ENCODE measurements at regions not wholly inside any gene's neighbourhood (a gene's known extent, or its start where the extent isn't known, plus 50 kb on each side); places are given as distances from the start of the nearest gene placed in this dataset.
"Not testable (repeated sequence)": the region's sequence is repeated elsewhere in the genome, so short reads cannot be mapped to it uniquely, and the experiment has no call there.

DNA sequence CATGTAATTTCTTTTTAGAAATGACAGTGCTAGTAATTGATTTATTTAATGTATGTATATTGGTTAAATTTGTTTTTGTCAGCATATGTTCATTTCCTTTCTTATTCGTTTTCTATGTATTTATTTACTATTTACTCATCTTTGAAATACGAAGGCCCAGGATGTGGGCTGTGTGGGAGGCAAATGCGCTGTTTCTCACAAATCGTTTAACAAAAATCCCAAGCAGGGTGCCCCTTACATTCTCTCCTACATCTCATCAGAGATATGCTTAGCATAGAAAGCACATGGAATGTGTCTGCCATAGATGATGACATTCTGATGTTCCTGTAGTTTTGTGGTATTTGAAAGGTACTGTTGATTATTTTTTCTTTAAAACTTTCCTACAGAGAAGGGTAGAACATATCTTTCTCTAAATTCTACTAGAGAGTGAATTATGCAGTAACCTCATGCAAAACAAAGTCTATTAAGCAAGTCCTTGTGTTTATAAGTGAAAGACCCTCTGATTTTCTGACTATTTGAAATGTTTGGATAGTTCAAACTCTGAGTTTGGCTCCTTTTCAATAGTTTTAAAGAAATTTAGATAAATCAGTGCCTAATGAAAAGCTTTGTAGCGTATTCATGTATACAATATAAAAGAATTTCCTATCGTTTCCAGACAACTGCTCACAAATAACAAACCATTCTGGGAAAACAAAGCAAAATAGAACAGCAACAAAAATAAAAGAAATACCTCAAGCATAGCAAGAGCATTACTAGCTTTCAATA lies 111.1 kb upstream of the VGLL3 start:
- no peak for DNase-seq

DNA sequence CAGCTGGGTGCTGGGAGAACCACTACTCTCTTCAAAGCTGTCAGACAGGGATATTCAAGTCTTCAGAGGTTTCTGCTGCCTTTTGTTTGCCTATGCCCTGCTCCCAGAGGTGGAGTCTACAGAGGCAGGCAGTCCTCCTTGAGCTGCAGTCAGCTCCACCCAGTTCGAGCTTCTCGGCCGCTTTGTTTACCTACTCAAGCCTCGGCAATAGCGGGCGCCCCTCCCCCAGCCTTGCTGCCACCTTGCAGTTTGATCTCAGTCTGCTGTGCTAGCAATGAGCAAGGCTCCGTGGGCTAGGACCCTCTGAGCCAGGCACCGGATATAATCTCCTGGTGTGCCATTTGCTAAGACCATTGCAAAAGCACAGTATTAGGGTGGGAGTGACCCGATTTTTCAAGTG lies 106.8 kb upstream of the VGLL3 start:
- DNase-seq = not testable (repeated sequence)

DNA sequence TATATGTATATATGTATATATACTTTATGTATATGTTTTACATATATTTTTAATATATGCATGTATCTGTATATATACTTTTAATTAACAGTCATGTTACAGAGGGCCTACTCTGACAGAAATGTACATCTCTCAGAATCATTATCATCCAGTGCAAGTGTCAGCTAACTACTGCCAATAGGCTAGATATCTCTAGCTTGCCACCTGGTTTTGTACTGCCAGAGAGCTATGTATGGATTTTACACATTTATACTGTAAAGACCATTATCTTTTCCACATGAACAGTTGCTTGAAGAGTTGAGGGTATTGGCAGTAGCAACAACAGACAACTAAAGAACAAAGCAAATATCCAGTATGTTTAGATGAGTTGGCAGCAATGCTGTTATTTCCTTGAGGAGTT lies 99.7 kb upstream of the VGLL3 start:
- DNase-seq = no peak

DNA sequence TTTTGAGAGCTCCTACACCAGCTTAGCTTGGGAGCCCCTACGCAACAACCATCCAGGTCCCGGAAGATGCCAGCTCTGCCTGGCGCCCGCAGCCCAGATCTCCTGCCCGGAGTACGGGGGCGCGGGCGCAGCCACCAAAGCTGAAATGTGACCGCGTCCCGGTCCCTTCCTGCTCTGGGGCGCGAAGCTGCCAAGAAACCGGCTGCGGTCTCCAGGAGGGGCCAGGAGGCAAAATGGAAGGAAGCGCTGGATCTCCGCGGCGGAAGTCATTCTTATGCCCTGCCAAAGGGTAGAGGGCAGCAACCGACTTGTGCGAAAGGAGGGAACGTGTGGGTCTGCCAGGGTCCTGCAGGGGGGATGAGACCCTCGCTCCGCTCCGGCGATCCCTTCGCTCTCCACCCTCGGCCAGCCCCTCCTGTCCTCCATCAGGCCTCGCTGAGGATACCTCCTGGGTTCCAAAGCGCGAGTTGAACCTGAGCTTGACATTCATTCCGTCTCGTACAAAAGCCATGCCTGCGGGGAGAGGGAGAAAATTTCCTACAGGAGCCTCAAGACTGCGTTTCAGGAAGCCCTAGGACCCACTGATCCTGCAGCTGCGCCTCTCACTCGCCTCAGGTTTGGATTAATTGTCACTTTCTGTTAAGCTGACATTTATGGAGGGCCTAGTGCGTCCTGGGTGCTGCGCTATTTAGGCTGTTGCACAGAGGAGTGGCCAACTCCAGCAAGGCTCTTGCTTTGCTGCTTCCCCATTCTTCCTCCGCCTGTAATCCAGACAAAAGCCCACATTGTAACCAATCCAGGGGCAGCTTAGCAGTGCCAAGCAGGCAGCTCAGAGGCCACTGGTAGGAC lies 98.3 kb upstream of the VGLL3 start:
- peak; percentile 6 for DNase-seq

DNA sequence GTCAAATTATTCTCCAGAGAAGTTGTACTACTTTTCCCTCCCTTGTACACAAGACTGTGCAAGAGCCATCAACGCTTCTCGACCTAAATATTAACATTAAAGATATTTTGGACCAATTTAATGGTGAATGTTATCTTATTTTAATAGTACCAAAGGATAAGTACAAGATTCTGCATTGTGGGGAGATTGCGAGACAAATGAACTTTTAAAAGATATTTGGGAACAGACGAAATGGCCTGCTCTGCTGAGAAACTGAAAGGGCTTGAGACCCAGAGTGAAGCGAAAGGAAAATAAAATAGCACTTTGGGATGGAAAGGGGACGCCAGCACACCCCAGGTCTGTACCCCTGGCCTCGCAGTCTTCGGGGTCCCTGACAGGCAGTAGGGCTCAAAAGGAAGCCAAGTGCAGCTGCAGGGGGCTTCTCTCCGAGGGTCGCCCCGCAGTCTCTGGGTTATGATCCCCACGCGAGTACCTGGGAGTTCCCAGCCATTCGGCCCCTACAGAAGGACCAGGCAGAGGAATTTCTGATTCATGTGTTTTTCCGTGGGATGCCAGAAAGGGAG lies 97.6 kb upstream of the VGLL3 start:
- no peak for DNase-seq

DNA sequence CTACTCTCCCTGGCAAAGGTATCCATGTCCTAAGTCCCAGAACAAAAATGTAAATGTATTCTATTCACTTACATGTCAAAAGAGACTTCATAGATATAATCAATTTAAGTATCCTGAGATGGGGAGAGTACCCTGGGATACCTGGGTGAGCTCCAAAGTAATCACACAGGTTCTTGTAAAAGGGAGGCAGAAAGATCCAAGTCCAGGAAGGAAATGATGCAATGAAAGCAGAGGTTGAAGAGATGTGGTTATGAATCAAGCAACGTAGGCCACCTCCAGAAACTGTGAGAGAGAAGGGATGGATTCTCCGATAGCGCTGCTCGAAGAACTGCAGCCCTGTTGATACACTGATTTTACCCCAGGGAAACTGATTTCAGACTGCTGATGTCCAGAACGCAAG lies 93.9 kb upstream of the VGLL3 start:
- no peak for DNase-seq

DNA sequence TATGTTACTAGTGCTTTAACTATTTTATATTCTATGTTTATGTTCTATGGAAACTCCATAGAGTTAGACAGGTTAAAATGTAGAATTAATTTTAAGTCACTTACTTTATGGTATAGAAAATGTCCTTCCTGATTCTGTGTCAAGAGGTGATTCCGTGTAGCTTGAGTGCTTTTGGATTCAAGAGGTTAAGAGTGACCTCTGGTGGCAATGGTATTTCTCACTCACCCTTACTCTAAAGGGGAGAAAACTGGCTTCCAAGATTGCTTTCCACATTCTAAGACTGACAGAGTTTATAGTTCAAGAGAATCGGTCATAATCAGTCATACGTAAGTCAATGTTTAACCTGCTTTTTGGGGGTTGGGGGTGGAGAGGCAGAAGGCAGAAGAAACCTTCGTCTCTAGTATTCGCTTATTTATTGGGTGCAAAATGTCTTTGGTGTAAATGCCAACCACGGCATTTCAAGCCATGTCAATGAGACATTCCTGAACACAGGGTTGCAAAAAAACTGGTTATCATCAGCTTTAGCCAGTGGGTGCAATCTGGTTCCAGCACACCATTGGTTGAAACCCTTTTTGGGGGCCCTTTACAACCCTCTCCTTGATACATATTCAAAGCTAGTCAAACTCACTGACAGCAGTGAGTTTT lies 92.0 kb upstream of the VGLL3 start:
- DNase-seq = no peak

DNA sequence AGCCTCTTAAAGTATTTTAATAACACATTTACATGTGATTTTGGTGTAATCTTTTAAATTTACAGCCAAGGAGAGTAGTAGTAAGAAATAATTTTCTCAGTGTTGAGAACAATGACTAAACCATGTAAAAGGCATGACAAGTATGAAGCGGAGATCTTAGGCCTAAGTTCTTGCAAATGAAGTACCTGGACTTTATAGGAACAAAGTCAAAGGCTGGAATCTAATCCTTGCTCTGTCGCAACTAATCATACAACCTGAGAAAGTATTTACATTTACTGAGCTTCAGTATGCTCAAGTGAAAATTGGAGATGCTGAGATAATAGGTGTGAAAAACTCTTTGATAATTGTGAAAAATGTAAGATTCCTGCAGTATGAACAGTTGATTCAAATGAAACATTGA lies 86.4 kb upstream of the VGLL3 start:
- no peak for DNase-seq

DNA sequence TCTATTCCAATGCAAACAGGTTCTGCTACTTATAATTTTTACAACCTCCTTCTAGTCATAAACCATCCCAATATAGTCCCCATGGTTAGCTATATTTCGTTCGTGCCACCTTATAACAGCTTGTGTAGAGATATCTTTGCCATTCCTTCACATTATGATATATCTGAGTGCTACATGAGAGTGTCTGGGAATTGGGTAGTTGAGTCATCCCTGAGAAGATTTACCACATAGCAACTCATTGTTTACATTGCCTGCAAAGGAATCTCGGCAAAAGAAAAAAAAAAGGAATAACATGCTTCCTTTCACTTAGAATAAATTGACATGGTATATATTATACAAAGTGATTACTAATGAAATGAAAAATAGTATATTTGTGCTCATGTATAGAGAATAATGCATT lies 86.0 kb upstream of the VGLL3 start:
- no peak for DNase-seq

DNA sequence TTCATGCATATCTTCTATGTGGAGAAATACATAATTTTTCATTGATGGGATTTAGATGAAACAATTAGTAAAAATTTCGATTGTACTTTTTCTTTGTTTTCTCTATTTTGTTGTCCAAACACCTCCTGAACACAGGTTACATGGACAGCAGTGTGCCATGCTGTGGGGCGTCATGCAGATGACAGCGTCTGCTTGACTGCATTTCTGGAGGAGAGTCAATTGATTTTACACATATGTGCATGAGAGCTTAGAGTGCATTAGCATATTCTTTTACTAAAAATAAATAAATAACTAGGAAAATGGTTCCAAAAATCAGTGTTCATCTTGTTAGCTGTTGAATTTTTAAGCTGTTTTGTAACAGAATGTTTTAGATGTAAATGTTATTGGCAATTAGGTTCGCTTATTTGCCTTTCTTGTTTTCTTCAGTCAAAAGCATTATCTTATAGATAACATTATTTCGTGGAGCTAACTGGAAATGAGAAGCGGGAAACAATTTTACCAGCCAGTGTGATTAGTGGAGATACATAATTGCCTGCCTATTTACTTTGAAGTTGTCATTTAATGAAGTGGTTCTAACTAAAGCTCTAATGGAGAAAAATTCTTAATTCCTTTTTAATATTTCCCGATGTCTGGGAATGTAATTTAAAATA lies 82.7 kb upstream of the VGLL3 start:
- DNase-seq = no peak

DNA sequence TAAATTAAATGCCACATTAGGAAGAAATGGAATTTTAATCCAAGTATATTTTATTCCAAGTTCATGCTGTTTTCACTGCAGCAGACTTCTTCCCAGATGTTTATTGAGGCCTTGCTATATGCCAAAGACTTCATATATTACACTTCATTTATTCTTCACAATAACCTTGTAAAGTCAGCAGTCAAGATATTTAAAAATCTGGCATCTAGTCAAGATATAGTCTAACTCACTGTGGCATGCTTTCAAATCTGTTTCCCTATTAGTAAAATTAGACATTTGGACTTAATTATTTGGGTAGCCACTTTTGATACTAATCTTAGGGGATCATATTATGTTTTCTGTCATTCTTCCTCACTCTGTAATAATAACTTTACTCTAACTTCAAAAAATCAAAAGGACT lies 81.5 kb upstream of the VGLL3 start:
- DNase-seq = no peak

DNA sequence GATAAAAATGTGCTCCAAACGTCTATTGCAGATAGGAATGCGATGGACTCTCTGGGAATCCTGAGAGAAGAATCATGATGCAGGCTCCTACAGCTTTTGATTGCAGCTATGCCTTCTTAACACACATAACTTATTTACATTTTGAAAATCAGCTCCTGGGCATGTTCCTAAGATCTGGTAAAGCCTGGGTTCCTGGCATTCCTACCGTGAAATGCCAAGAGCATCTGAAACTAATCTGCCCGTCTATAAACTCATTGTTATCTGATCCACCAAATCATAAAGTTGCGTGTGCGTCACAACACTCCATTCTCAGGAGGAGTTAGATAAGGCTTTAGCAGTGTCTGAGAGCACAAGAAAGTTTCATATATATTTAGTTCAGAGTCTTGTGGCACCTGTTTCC lies 79.0 kb upstream of the VGLL3 start:
- no peak for DNase-seq

DNA sequence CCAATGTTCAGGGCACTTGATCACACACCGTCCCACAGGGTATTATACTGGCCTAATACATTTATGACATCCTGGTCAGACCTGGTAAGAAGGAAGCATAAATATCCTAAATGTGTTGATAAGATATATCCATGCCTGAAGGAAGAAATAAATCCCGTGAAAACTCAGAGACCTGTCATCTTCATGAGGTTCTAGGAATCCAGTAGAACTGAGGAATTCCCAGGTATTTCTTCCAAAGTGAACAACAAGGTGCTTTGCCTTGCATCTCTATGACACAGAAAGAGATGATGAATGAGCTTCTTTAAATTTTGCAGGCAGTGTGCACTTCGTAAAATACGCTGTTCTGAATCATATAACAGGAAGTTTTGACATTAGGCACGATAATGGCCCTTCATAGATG lies 78.1 kb upstream of the VGLL3 start:
- DNase-seq = no peak

DNA sequence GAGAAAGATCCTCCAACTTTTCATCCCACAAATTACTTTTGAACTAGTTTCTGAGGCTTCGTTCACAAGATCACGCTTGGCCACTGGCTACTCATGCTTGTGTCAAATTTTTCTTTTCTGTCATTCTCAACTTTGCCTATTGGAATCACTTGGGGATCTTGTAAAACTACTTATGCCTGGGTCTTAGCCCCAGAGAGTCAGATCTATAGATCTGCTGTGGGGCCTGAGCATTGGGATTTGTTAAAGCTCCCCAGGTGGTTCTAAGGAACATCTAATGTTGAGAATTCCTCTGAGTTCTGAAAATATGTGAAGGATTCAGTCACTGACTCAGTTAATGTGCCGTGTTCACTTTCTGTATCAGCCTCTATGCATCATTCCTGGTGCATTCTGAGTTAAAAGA lies 71.7 kb upstream of the VGLL3 start:
- DNase-seq = no peak

DNA sequence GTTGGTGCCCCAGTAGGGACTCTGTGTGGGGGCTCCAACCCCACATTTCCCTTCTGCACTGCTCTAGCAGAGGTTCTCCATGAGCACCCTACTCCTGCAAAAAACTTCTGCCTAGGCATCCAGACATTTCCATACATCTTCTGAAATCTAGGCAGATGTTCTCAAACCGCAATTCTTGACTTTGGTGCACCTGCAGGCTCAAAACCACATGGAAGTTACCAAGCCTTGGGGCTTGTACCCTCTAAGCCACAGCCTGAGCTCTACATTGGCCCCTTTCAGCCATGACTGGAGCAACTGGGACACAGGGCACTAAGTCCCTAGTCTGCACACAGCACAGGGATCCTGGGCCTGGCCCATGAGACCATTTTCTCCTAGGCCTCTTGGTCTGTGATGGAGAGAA lies 66.5 kb upstream of the VGLL3 start:
- DNase-seq = no peak

DNA sequence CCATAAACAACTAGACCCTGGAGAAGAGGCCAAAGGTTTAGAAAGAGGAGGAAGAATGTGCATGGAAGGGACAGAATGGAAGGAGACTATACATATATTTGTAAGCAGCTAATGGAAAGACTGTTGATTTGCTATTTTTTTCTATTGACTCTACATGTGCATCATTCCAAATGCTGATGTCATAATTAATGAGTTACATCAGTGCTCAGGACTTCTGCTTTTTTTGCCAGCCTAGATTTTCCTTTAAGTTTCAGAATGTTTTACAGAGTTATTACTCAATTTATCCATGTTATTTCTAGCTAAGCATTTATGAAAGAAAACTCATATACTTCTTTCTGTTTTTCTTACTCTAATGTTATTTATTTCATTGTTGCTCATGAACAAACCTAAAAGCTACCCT lies 62.6 kb upstream of the VGLL3 start:
- DNase-seq = no peak

DNA sequence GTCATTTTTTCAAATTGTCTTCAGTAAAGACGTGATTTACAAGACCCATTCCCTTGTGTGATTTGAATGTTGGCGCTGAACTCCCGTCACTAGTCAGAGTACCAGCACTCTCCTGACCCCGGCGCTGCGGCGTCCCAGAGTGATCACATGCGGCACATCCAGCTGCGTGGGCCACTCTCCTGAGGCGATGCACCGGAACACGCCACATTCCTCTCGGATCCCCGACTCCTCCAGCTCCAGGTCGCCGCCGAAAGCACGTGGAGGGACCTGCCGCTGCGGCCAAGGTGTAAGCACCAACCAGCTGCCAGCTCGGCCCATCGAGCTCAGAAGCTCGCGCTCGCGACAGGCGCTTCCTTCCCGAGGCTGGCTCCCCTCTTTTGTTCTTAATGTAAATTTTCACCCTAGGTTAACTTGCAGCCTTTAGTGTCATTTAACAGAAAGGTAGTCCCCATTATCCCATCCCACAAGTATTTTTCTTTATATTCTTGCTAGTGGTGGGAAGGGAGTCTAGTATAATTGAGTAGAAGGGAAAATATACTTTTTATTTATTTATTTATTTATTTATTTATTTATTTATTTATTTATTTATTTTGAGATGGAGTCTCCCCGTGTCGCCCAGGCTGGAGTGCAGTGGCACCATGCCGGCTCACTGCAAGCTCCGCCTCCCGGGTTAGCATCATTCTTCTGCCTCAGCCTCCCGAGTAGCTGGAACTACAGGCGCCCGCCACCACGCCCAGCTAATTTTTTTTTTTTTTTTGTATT lies 61.7 kb upstream of the VGLL3 start:
- DNase-seq = no peak

DNA sequence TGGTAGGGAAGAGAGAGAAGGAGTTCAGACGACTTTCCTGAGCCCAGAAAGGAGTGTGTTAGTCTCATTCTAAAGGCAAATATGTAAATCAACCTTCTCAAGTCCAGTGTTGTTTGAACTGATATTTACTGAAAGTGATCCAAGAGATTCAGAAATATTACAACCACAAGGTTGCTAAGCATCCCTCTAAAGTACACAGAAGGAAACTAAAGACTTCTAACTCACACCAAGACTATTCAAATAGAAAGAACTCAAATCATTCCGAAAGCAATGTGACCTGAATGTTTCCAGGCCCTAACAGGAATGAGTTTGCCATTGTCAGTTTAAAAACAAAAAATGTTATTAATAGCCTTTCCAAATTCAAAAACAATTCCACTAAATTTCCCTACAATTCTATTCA lies 56.9 kb upstream of the VGLL3 start:
- no peak for DNase-seq

DNA sequence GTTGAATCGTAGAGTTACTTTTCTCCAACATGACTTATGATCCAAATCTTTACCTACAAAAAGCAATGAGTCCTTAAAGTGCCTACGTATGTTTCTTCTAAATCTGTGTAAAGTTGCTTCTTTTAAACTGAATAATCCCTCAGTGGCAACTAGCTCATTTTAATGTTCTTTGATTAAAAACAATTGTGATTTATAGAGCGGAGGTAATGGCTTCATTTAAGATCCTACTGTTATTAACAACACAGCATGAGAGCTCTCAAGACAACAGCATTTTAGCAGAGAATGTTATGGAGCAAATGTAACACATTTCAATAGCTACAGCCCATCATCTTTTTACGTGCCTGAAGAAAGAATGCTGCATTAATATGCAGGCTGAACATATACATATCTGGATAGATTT lies 55.3 kb upstream of the VGLL3 start:
- DNase-seq = no peak

DNA sequence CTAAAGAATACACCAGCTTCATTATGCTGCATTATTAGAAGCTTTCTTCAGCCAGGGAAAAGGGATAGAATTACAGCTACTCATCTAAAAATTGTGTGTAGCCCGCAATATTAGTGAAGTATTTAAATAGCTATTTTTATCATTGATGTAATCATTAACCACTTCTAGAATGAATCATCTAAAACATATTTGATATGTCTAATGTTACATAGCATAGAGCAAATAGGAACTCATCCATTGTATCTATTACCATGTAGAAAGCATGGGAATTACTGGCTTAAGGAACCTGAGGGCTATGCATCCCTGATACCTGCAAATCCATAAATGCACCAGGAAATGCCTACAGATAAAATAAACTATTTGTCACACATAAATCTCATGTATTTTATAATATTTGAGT lies 54.5 kb upstream of the VGLL3 start:
- no peak for DNase-seq

DNA sequence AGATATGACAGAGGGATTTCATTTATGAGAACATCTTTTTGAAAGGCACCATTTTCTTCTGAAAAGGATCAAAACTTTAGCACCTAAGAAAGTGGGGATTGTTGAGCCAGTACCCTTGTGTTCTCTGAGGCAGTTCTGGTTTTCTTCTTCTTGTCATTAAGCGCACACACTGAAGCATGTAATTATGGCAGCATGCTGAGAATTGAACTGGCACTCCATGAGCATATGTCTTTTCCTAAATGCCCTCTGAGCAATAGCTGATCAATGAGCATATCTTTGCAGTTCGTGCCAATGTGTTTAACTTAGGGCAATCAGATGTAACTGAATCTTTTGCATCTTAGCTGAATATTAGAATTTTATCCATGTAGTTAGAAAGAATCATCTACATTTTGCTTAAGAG lies 53.9 kb upstream of the VGLL3 start:
- DNase-seq = no peak

DNA sequence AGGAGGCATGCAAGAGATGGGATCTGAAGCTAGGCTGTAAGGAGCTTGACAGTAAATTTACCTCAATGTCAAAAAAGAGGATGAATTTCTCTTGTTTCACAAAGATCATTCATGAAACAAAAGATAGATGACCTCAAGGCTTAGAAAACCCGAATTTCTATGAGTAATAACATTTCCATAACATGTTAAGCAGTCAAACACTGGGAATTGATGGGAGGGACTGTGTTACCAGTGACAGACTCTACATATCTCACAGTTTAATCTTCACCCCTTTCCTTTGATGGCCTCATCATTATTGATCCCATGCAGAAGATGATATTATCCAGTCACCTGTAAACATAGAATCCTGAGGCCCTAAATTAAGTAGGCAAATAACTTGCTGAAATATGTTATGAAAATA lies 53.5 kb upstream of the VGLL3 start:
- no peak for DNase-seq
